Adrenal gland (tissue), 5 donors: ENCODE measurements at regions not wholly inside any gene's neighbourhood (a gene's known extent, or its start where the extent isn't known, plus 50 kb on each side); places are given as distances from the start of the nearest gene placed in this dataset.

Experiments used
- CTCF ChIP-seq, 6 experiments: fragments of 450-650 bp in 4 of 6; fragments of 200-600 bp in 2 of 6; sonication (generic) in 1 of 6; IDR thresholded peaks; 1 replicate in 5 of 6; 2 replicates in 1 of 6; pipeline versions ENCODE4 v1.5.1 to v1.8.0; 2016 to 2021; ENCODE audit warnings: antibody characterized with exemption in 6 of 6, mild to moderate bottlenecking in 2 of 6, moderate library complexity in 1 of 6
- POLR2A ChIP-seq, 2 donors: fragments of 450-650 bp; IDR thresholded peaks; one replicate each; pipeline ENCODE4 v1.6.1; 2017; ENCODE audit warnings: antibody characterized with exemption in 2 of 2, mild to moderate bottlenecking in 2 of 2, moderate library complexity in 1 of 2
- donor health status: DM: no; HTN: no; CAD: no.

- TF ChIP-seq CTCF (IDR thresholded peaks at IDR 0.05) = no peak
- no peak for TF ChIP-seq POLR2A (IDR thresholded peaks at IDR 0.05)
Observed at GRCh38 chr6:112879920-112880413, 532.8 kb downstream of the RFPL4B start.
